NCI-H146 treated with DMSO at 0.1 percent for 48 hours (cell line): ENCODE measurements at regions not wholly inside any gene's neighbourhood (a gene's known extent, or its start where the extent isn't known, plus 50 kb on each side); places are given as distances from the start of the nearest gene placed in this dataset.
"Not testable (repeated sequence)": the region's sequence is repeated elsewhere in the genome, so short reads cannot be mapped to it uniquely, and the experiment has no call there.

ENCODE experiments used
- DNase-seq: peaks from one replicate; lab custom pipeline; 2025; ENCODE audit not compliant: unreplicated experiment; lab: John Stamatoyannopoulos, UW

- not testable (repeated sequence) for DNase-seq
Measured at GRCh38 chr14:101307162-101307561, 254.1 kb upstream of the DIO3 start.

DNA sequence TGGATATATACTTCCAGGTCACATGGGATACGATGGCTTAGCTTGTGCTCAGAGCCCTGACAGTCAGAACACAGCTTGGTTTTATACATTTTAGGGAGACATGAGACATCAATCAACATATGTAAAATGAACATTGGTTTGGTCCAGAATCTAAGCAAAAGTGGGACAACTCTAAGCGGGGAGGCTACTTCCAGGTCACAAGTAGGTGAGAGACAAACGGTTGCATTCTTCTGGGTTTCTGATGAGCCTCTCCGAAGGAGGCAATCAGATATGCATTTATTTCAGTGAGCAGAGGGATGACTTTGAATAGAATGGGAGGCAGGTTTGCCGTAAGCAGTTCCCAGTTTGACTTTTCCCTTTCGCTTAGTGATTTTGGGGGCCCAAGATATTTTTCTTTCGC, 250.1 kb upstream of the DIO3 start:
- DNase-seq, result not testable (repeated sequence)

- no peak for DNase-seq
Measured at GRCh38 chr14:101313268-101313667, 248.0 kb upstream of the DIO3 start.

DNA sequence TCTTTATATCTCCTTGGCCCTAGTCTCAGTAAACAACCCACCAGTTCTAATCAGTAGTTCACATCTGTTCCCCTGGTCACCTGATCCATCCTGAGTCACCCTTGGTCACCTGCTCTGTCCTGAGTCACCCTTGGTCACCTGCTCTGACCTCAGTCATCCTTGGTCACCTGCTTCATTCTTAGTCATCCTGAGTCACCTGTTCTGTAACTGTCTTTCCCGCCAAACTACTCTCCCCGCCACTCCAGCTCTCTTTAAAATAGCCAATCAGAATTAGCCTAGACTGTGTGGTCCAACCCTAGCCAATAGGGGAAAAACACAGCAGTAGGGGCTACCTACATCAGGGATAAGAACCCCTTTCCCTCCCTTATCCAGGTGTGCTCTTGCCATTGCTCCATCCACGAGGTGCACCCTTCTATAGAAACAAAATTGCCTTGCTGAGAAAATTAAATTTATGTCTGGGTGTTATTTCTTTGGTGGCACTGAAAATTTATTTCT, 245.4 kb upstream of the DIO3 start:
- no peak for DNase-seq

DNA sequence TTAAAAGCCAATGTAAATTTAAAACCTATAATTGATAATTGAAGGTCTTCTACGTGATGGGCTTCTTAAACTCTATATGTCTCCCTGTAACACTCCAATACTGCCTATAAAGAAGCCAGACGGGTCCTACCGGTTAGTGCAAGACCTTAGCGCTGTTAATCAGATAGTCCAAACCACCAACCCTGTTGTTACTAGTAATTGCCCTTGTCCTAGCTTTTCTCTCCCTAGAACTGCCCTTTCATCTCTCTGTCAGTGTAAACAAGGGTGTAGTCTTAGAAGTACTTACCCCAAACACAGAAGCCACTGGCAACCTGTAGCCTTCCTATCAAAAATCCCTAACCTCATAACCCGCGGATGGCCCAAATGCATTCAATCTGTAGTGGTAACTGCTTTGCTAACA, 243.0 kb upstream of the DIO3 start:
- DNase-seq, result no peak

DNA sequence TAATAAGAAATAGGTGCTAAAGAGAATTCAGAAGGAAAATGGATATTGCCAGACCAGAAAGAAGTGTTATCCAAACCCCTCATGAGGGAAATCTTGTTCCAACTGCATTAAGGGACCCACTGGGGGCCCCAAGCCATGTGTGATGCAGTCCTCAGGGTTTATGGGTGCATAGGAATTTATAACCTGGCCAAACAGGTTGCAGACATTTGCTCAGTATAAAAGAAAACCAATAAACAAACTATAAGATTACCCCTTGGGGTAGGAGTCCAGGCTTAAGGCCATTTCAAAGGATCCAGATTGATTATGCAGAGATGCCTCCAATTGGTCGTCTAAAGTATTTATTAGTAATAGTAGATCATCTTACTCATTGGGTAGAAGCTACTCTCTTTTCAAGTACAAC, 240.9 kb upstream of the DIO3 start:
- DNase-seq, result no peak

GRCh38 chr14:101322223-101322622, 239.1 kb upstream of the DIO3 start:
- no peak for DNase-seq

- no peak for DNase-seq
Measured at GRCh38 chr14:101323111-101323510, 238.2 kb upstream of the DIO3 start.

GRCh38 chr14:101323614-101324235, 237.6 kb upstream of the DIO3 start:
- DNase-seq, result not testable (repeated sequence)

DNA sequence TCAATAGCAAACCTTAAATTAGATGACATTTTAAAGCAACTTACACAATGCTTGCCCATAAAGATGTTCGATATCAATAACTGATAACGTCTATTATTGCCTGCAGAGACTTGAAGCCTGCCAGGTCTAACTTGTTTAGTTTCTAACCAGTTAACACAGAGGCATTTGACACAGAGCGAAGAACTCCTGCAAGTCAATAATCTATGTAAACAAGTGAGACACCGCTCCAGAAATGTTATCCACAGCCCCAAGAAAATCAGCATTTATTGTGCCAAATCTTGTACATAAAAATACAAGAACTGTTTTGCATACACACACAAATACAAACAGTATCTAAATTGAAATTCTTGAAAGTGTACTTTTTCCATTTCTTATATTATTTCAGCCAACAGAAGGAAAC, 236.0 kb upstream of the DIO3 start:
- no peak for DNase-seq

DNA sequence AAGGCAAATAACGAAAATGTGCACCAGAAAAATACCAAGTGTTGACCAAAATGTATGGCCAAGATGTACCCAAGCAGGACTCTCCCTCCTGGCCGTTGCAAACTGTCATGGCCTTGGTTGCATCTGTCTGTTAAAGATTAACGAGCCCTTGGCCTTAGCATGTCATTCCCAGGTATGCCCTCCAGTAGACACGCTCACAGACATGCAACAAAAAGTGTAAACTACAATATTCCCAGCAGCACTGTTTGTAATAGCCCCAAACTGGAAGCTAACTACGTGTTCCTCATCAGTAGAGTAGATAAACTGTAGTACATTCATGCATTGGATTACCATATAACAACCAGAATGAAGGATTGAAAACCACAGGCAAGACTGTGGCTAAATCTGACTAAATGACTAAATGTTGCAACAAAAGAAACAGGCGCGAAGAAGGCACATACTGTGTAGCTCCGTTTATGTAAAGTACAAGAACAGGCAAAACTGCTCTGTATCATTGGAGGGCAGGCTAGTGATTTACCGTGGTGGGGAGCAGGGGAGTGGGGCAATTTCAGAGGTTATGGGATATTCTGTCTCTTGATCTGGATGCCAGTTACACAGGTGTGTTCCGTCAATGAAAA, 232.8 kb upstream of the DIO3 start:
- DNase-seq, result no peak

GRCh38 chr14:101330416-101331140, 230.7 kb upstream of the DIO3 start:
- no peak for DNase-seq

- DNase-seq, result no peak
Measured at GRCh38 chr14:101331141-101331525, 230.2 kb upstream of the DIO3 start.

DNA sequence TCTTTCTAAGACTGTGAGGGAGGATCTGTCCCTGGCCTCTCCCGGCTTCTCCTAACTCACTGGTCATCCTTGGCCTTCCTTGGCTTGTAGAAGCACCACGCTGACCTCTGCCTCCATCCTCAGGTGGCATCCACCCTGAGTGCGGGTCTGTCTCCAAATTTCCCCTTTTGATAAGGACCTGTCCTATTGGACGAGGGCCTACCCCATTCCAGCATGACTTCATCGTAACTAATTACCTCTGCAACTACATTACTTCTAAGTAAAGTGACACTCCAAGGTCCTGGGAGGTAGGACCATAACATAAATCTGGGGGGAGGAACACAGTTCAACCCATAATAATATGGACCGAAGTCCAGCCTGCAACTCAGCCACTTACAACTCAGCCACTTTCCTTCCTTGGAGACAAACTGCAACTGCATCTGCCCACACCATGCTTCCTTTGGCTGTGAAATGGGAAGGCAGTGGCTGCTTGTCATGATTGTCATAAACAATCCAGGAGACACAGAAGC, 229.6 kb upstream of the DIO3 start:
- DNase-seq, result no peak

DNA sequence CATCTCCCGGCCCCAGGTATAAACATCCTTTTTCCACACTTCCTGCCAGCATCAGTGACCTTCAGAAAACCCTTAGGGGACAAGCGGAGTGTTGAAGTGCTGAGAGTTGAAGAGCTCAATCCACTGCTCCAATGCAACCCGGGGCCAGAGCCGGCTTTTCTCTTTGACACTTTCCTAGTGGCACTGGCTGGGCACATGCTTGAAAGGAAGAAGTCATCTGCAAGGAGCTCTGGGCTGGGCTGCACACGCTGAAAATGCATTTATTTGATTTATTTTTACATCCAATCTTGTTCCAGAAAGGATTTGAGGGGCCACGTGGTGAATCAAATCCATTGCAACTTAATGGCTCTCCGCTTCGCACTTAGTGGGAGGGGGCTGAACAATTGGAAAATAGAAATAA, 229.0 kb upstream of the DIO3 start:
- DNase-seq, result no peak

- no peak for DNase-seq
Measured at GRCh38 chr14:101333335-101334280, 227.7 kb upstream of the DIO3 start.

GRCh38 chr14:101334656-101335055, 226.6 kb upstream of the DIO3 start:
- DNase-seq, result no peak

- DNase-seq, result no peak
Measured at GRCh38 chr14:101335061-101335661, 226.1 kb upstream of the DIO3 start.

GRCh38 chr14:101336183-101336582, 225.1 kb upstream of the DIO3 start:
- DNase-seq, result no peak

DNA sequence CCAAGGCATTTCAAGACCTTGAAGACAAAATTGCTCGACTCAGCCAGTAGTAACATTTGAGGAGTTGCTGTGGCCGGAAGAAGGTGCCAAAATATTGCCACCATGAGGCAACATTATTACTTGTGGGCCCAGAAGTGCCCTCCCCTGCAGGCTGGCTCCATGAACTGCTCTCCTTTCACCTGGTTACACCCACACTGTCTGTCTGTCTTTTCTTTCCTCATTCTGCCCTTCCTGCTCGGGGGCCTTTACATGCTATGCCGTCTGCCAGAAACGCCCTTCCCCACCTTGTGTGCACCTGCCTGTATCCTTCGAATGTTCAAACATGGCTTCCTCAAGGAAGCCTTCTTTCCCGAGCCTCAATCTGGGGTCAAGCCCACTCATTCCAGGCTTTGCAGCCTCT, 224.2 kb upstream of the DIO3 start:
- DNase-seq, result no peak

DNA sequence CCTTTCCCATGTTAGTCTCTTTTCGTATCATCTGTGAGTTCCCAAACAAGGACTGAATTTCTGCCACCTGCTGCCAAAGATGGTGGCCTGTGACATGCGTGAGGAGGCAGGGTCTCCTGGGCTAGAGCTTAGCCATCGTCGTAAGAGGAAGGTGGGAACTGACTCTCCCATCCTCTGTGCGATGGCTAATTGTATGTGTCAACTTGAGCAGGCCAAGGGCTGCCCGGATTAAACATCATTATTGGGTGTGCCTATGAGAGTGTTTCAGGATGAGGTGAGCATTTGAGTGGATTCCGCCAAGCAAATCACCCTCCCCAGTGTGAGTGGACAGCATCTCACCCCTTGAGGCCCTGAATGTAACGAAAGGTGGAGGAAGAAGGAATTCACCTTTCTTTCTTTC, 220.7 kb upstream of the DIO3 start:
- DNase-seq, result no peak
